ENCODE measurements at regions not wholly inside any gene's neighbourhood (a gene's known extent, or its start where the extent isn't known, plus 50 kb on each side); places are given as distances from the start of the nearest gene placed in this dataset.

DNA sequence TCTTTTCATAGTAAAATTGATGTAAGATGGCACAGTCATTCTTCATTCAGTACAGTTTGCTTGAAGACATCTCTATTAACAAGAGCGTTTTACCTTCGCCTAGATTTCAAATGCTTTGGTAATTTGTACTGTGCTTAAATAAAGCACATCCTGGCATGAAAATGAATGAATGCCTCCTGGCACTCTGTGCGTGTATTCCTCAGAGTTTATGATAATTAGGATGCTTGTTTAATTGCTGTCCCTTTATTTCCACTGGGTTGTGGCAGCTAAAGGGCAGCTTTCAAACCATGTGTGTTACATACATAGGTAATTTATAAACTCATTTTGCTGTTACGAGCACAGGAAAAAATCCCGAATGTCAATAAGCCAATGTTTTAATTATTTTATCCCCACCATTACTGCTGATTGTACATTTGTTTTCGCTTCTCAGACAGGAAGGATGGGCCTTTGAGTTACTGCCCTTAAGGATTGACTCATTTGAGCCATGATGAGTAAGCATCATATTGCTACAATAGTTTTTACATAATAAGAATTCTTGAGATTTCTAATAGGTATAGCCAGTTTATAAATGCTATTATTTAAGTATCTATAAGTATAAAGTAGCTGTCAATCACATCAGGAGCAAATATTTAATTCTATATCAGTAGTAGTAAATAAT is 516.5 kb downstream of the XIRP2 start:
- TF ChIP-seq, protein P1, sequence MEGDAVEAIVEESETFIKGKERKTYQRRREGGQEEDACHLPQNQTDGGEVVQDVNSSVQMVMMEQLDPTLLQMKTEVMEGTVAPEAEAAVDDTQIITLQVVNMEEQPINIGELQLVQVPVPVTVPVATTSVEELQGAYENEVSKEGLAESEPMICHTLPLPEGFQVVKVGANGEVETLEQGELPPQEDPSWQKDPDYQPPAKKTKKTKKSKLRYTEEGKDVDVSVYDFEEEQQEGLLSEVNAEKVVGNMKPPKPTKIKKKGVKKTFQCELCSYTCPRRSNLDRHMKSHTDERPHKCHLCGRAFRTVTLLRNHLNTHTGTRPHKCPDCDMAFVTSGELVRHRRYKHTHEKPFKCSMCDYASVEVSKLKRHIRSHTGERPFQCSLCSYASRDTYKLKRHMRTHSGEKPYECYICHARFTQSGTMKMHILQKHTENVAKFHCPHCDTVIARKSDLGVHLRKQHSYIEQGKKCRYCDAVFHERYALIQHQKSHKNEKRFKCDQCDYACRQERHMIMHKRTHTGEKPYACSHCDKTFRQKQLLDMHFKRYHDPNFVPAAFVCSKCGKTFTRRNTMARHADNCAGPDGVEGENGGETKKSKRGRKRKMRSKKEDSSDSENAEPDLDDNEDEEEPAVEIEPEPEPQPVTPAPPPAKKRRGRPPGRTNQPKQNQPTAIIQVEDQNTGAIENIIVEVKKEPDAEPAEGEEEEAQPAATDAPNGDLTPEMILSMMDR (IDR thresholded peaks at IDR 0.05; ENCODE audit: low read depth, low read length): no peak
- no peak for TF ChIP-seq EZH2phosphoT487 (IDR thresholded peaks at IDR 0.05; ENCODE audit: low read depth)

Measured in OCI-LY3 (cell line).